ENCODE measurements at regions not wholly inside any gene's neighbourhood (a gene's known extent, or its start where the extent isn't known, plus 50 kb on each side); places are given as distances from the start of the nearest gene placed in this dataset. TPM values are rescaled to one million over a fixed set of nuclear protein-coding genes. Genes with fewer than 3 reads are reported as not detected.

- Mint-ChIP-seq H3K4me1 (peaks cover 9% of the 10 kb centered on the region), H3K9me3 (no peaks in the 10 kb centered on the region), H3K4me3 (no peak overlapping the region), H3K27ac (no peak overlapping the region), H3K27me3 (ENCODE audit: low read depth) (peaks cover 26% of the 10 kb centered on the region), H3K36me3 (no peaks in the 10 kb centered on the region)
- no peak for DNase-seq (ENCODE audit: low spot score in 2 of 2, unreplicated experiment in 2 of 2)
- TF ChIP-seq CTCF (IDR thresholded peaks at IDR 0.05; ENCODE audit: unreplicated experiment): no peak
Measured at GRCh38 chr6:33857093-33857931, 53.5 kb upstream of the MLN start.

GRCh38 chr6:33856655-33857054 is 52.9 kb upstream of the MLN start:
- Mint-ChIP-seq H3K36me3 (no peaks in the 10 kb centered on the region), H3K4me3 (no peak overlapping the region), H3K27ac (no peak overlapping the region), H3K9me3 (no peaks in the 10 kb centered on the region), H3K4me1 (peaks cover 12% of the 10 kb centered on the region), H3K27me3 (ENCODE audit: low read depth) (peaks cover 24% of the 10 kb centered on the region)
- TF ChIP-seq CTCF (IDR thresholded peaks at IDR 0.05; ENCODE audit: unreplicated experiment): no peak
- no peak for DNase-seq (ENCODE audit: low spot score in 2 of 2, unreplicated experiment in 2 of 2)

GRCh38 chr6:33856031-33856590 is 52.3 kb upstream of the MLN start:
- no peaks in the 10 kb centered on the region for H3K9me3 Mint-ChIP-seq
- H3K27me3 Mint-ChIP-seq (ENCODE audit: low read depth): peaks cover 19% of the 10 kb centered on the region
- H3K4me3 Mint-ChIP-seq: no peak overlapping the region
- peaks cover 12% of the 10 kb centered on the region for H3K4me1 Mint-ChIP-seq
- no peak for DNase-seq (ENCODE audit: low spot score in 2 of 2, unreplicated experiment in 2 of 2)
- no peaks in the 10 kb centered on the region for H3K36me3 Mint-ChIP-seq
- TF ChIP-seq CTCF (IDR thresholded peaks at IDR 0.05; ENCODE audit: unreplicated experiment): no peak
- H3K27ac Mint-ChIP-seq: no peak overlapping the region

GRCh38 chr6:33854572-33855030 is 50.8 kb upstream of the MLN start:
- TF ChIP-seq CTCF (IDR thresholded peaks at IDR 0.05; ENCODE audit: unreplicated experiment): no peak
- H3K27ac Mint-ChIP-seq: no peak overlapping the region
- no peak overlapping the region for H3K4me3 Mint-ChIP-seq
- H3K27me3 Mint-ChIP-seq (ENCODE audit: low read depth): peaks cover 14% of the 10 kb centered on the region
- H3K36me3 Mint-ChIP-seq: no peaks in the 10 kb centered on the region
- H3K4me1 Mint-ChIP-seq: peaks cover 12% of the 10 kb centered on the region
- no peak for DNase-seq (ENCODE audit: low spot score in 2 of 2, unreplicated experiment in 2 of 2)
- H3K9me3 Mint-ChIP-seq: no peaks in the 10 kb centered on the region

- H3K36me3 Mint-ChIP-seq: no peaks in the 10 kb centered on the region
- H3K27me3 Mint-ChIP-seq (ENCODE audit: low read depth): peaks cover 14% of the 10 kb centered on the region
- H3K27ac Mint-ChIP-seq: no peak overlapping the region
- H3K4me3 Mint-ChIP-seq: no peak overlapping the region
- DNase-seq (ENCODE audit: low spot score in 2 of 2, unreplicated experiment in 2 of 2): no peak
- no peak for TF ChIP-seq CTCF (IDR thresholded peaks at IDR 0.05; ENCODE audit: unreplicated experiment)
- peaks cover 12% of the 10 kb centered on the region for H3K4me1 Mint-ChIP-seq
- no peaks in the 10 kb centered on the region for H3K9me3 Mint-ChIP-seq
Measured at GRCh38 chr6:33853736-33854135, 49.9 kb upstream of the MLN start.

Small RNAs in the stretch of these regions (microRNA-seq; reads per million reads assigned to microRNA genes)
- gene MIR7159: not detected
